Keratinocyte (primary cell): ENCODE measurements at regions not wholly inside any gene's neighbourhood (a gene's known extent, or its start where the extent isn't known, plus 50 kb on each side); places are given as distances from the start of the nearest gene placed in this dataset.

Experiments
- DNase-seq: peaks from one replicate; pipeline ENCODE4 v3.0.0-alpha.2; 2011; ENCODE audit warnings: low read depth, missing footprints, low spot score
- FAIRE-seq: peaks from 2 replicates; lab custom pipeline; 2011; peaks lifted over from hg19 to GRCh38; lab: Jason Lieb, UNC
- H2AFZ ChIP-seq: 2 replicates; pipeline ENCODE4 v1.6.0; 2012; ENCODE audit warnings: low read length, control low read depth, inconsistent platforms; ENCODE audit not compliant: control insufficient read depth
- H3K27ac ChIP-seq: 2 replicates; pipeline ENCODE4 v1.5.1; 2011; ENCODE audit warnings: low read length; ENCODE audit not compliant: control insufficient read depth, insufficient read depth
- H3K27me3 ChIP-seq: 3 replicates; pipeline ENCODE4 v1.6.0; 2011; ENCODE audit warnings: low read length; ENCODE audit not compliant: control insufficient read depth, insufficient read depth; ENCODE audit errors: extremely low read depth
- H3K36me3 ChIP-seq, 2 experiments: 2 replicates in 1 of 2; 3 replicates in 1 of 2; pipeline ENCODE4 v1.5.1; 2011; ENCODE audit warnings: low read length in 2 of 2, mild to moderate bottlenecking in 1 of 2; ENCODE audit not compliant: control insufficient read depth in 2 of 2, insufficient read depth in 2 of 2; ENCODE audit errors: extremely low read depth in 1 of 2
- H3K4me1 ChIP-seq: 3 replicates; pipeline ENCODE4 v1.5.1; 2011; ENCODE audit warnings: low read length; ENCODE audit not compliant: control insufficient read depth, insufficient read depth; ENCODE audit errors: extremely low read depth
- H3K4me2 ChIP-seq: 3 replicates; pipeline ENCODE4 v1.6.0; 2011; ENCODE audit warnings: low read depth, low read length; ENCODE audit not compliant: control insufficient read depth, insufficient read depth; ENCODE audit errors: extremely low read depth
- H3K4me3 ChIP-seq, 3 experiments: fragments of 200-600 bp in 1 of 3; sonication (generic) in 1 of 3; 2 replicates in 2 of 3; 3 replicates in 1 of 3; pipeline ENCODE4 v1.5.1; 2011 to 2016; ENCODE audit warnings: low read length in 3 of 3, mild to moderate bottlenecking in 3 of 3, control low read depth in 2 of 3, inconsistent platforms in 1 of 3, low read depth in 1 of 3, mixed read lengths in 1 of 3, mixed run types in 1 of 3, moderate library complexity in 1 of 3; ENCODE audit not compliant: control insufficient read depth in 2 of 3, insufficient read depth in 2 of 3; ENCODE audit errors: extremely low read depth in 1 of 3
- H3K79me2 ChIP-seq: 2 replicates; pipeline ENCODE4 v1.6.0; 2012; ENCODE audit warnings: low read length; ENCODE audit not compliant: control insufficient read depth, insufficient read depth
- H3K9ac ChIP-seq: 3 replicates; pipeline ENCODE4 v1.6.0; 2011; ENCODE audit warnings: low read length; ENCODE audit not compliant: control insufficient read depth, insufficient read depth; ENCODE audit errors: extremely low read depth
- H3K9me1 ChIP-seq: 3 replicates; pipeline ENCODE4 v1.6.0; 2011; ENCODE audit warnings: low read length; ENCODE audit not compliant: control insufficient read depth, insufficient read depth; ENCODE audit errors: extremely low read depth
- H3K9me3 ChIP-seq: 2 replicates; pipeline ENCODE4 v1.5.1; 2012; ENCODE audit warnings: low read depth, low read length; ENCODE audit not compliant: control insufficient read depth
- H4K20me1 ChIP-seq: 3 replicates; pipeline ENCODE4 v1.6.0; 2011; ENCODE audit warnings: low read length; ENCODE audit not compliant: control insufficient read depth, insufficient read depth; ENCODE audit errors: extremely low read depth
- CTCF ChIP-seq, 3 experiments: IDR thresholded peaks in 1 of 3; conservative IDR thresholded peaks in 1 of 3; optimal IDR thresholded peaks in 1 of 3; 2 replicates in 2 of 3; 3 replicates in 1 of 3; pipeline versions ENCODE3 to v1.5.1; 2011; ENCODE audit warnings: low read length in 3 of 3, mild to moderate bottlenecking in 3 of 3, moderate library complexity in 2 of 3, control low read depth in 1 of 3, inconsistent platforms in 1 of 3; ENCODE audit not compliant: insufficient read depth in 2 of 3; ENCODE audit errors: extremely low read depth in 1 of 3
- EZH2 ChIP-seq: IDR thresholded peaks from one replicate; pipeline ENCODE4 v1.6.1; 2012; ENCODE audit warnings: inconsistent platforms, mild to moderate bottlenecking, low read length, moderate library complexity
- dilution Hi-C: fragments of 300-500 bp; cut with MboI; formaldehyde crosslinking; loops from one replicate; pipeline ENCODE4 v1.7.0; 2020; ENCODE audit warnings: low sequenced_read_pairs; ENCODE audit not compliant: extremely low pct_ligation_motif_present

GRCh38 chr22:48233586-48233985 lies 1471.1 kb downstream of the TBC1D22A start:
- no peak for FAIRE-seq
- no peaks in the 10 kb centered on the region for H3K4me1 ChIP-seq
- H3K4me3 ChIP-seq: no peak overlapping the region
- H3K9me1 ChIP-seq: no peaks in the 10 kb centered on the region
- H4K20me1 ChIP-seq: no peaks in the 10 kb centered on the region
- dilution Hi-C loops: no loop called here
- H3K9ac ChIP-seq: no peak overlapping the region
- no peak for TF ChIP-seq EZH2
- TF ChIP-seq CTCF (optimal IDR thresholded peaks at IDR 0.05 in 1 of 3, IDR thresholded peaks at IDR 0.05 in 1 of 3, conservative IDR thresholded peaks at IDR 0.05 in 1 of 3; ENCODE audit: extremely low read depth in 1 of 3, insufficient read depth in 2 of 3, low read length in 3 of 3): no peak
- H2AFZ ChIP-seq: no peak overlapping the region
- H3K36me3 ChIP-seq: no peaks in the 10 kb centered on the region
- H3K9me3 ChIP-seq: peaks cover 14% of the 10 kb centered on the region
- no peak overlapping the region for H3K27ac ChIP-seq
- H3K79me2 ChIP-seq: no peaks in the 10 kb centered on the region
- H3K27me3 ChIP-seq: no peaks in the 10 kb centered on the region
- no peak for DNase-seq
- no peak overlapping the region for H3K4me2 ChIP-seq

- Histone ChIP-seq H3K4me1 (no peaks in the 10 kb centered on the region), H2AFZ (no peak overlapping the region), H3K4me2 (no peak overlapping the region), H3K9me3 (peaks cover 11% of the 10 kb centered on the region), H3K4me3 (no peak overlapping the region), H3K36me3 (no peaks in the 10 kb centered on the region), H3K79me2 (no peaks in the 10 kb centered on the region), H3K9ac (no peak overlapping the region), H3K9me1 (no peaks in the 10 kb centered on the region), H3K27ac (no peak overlapping the region), H4K20me1 (no peaks in the 10 kb centered on the region), H3K27me3 (no peaks in the 10 kb centered on the region)
- FAIRE-seq (no peak), DNase-seq (no peak)
- TF ChIP-seq CTCF (optimal IDR thresholded peaks at IDR 0.05 in 1 of 3, IDR thresholded peaks at IDR 0.05 in 1 of 3, conservative IDR thresholded peaks at IDR 0.05 in 1 of 3; ENCODE audit: extremely low read depth in 1 of 3, insufficient read depth in 2 of 3, low read length in 3 of 3) (no peak), EZH2 (no peak)
- dilution Hi-C loops: no loop called here
These were observed 1466.0 kb downstream of the TBC1D22A start for GRCh38 chr22:48228468-48228867.
